ENCODE measurements at regions not wholly inside any gene's neighbourhood (a gene's known extent, or its start where the extent isn't known, plus 50 kb on each side); places are given as distances from the start of the nearest gene placed in this dataset.

DNA sequence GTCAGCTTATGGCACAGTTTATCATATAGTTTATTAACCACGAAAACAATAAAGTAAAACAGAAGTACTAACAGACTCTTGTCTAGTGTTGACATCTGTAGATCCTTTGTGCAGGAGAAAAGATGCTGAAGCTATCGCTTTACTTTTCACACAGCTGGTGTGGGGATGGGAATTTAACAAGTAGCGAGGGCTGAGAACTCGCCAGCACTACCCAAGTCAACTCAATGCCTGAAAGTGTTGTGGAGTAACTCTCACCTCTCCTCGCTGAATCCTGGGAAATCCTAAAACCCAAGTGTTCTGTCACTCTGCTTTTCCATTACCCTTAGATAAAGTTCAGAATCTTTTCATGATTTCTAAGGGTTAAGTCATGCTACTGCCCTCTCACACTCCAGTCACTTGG, 264.2 kb downstream of the BMP4 start:
- ATAC-seq (no peak), DNase-seq (no peak)
- ChIA-PET POLR2A (ENCODE audit: unreplicated experiment) (interaction anchor here (0.6 kb wide), 1 partner anchor 720 kb away, joined by 3 read pairs; no protein-coding TSS in a partner anchor), CTCF (no interaction called here)
- TF ChIP-seq, protein P1, sequence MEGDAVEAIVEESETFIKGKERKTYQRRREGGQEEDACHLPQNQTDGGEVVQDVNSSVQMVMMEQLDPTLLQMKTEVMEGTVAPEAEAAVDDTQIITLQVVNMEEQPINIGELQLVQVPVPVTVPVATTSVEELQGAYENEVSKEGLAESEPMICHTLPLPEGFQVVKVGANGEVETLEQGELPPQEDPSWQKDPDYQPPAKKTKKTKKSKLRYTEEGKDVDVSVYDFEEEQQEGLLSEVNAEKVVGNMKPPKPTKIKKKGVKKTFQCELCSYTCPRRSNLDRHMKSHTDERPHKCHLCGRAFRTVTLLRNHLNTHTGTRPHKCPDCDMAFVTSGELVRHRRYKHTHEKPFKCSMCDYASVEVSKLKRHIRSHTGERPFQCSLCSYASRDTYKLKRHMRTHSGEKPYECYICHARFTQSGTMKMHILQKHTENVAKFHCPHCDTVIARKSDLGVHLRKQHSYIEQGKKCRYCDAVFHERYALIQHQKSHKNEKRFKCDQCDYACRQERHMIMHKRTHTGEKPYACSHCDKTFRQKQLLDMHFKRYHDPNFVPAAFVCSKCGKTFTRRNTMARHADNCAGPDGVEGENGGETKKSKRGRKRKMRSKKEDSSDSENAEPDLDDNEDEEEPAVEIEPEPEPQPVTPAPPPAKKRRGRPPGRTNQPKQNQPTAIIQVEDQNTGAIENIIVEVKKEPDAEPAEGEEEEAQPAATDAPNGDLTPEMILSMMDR (conservative IDR thresholded peaks at IDR 0.05; ENCODE audit: low read depth, low read length) = no peak
- TF ChIP-seq EZH2phosphoT487 (IDR thresholded peaks at IDR 0.05; ENCODE audit: borderline replicate concordance, low read length) (no peak), EZH2 (IDR thresholded peaks at IDR 0.05; ENCODE audit: low read length, unreplicated experiment) (no peak)
- no peak overlapping the region for H2AFZ ChIP-seq (ENCODE audit: low read length)
- H3K9me2 ChIP-seq (replicated peaks; ENCODE audit: low read length) = no peaks in the 10 kb centered on the region
- 0 out of 2 replicates have a peak, but pooled peaks cover 4% of the 10 kb centered on the region for H3K4me1 ChIP-seq (ENCODE audit: insufficient read depth, low read length)
- no peaks in the 10 kb centered on the region for H3K36me3 ChIP-seq (ENCODE audit: low read depth, low read length)
- no peak overlapping the region for H3K27ac ChIP-seq (ENCODE audit: low read length)
- H3K4me2 ChIP-seq (ENCODE audit: low read length) = no peak overlapping the region
- intact Hi-C loops (cut with micrococcal nuclease) = no loop called here
- no peaks in the 10 kb centered on the region for H3K9me3 ChIP-seq (ENCODE audit: low read length)
- no peaks in the 10 kb centered on the region for H3K79me2 ChIP-seq (ENCODE audit: low read length)
- H3K9ac ChIP-seq (ENCODE audit: low read length) = no peak overlapping the region
- BruUV-seq (replicated peaks) = no TSS peak
- no peak overlapping the region for H3K4me3 ChIP-seq (ENCODE audit: low read length)
- no peaks in the 10 kb centered on the region for H3F3A ChIP-seq (ENCODE audit: low read length, unreplicated experiment)
- H3K27me3 ChIP-seq (ENCODE audit: low read length) = no peaks in the 10 kb centered on the region
- H4K20me1 ChIP-seq (ENCODE audit: low read length) = no peaks in the 10 kb centered on the region

DNA sequence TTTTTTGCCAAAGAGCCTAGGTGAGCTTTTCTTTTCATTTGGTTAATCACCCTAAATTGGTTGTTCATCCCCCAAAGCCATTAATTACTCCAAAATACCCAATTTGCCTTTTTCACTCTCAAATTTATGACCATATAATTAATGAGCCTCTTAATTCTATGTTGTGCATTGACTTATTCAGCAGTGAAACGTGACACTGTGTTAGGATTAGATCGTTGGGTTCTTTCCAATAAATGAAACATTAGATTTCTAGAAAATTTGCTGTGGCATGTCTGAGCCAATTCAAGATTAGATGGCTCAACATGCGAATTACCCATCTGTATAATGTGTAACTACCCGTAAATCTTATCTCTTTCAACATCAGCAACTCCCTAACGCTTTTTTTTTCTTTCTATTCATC, 273.4 kb downstream of the BMP4 start:
- intact Hi-C loops (cut with micrococcal nuclease) = no loop called here
- no peak for DNase-seq
- no peaks in the 10 kb centered on the region for H3K27me3 ChIP-seq (ENCODE audit: low read length)
- no peaks in the 10 kb centered on the region for H4K20me1 ChIP-seq (ENCODE audit: low read length)
- no TSS peak for BruUV-seq (replicated peaks)
- H3F3A ChIP-seq (ENCODE audit: low read length, unreplicated experiment) = no peaks in the 10 kb centered on the region
- H3K9me2 ChIP-seq (replicated peaks; ENCODE audit: low read length) = no peaks in the 10 kb centered on the region
- ATAC-seq = peak; percentile 18; the same call in 1 of the 2 replicates
- no peaks in the 10 kb centered on the region for H3K36me3 ChIP-seq (ENCODE audit: low read depth, low read length)
- no peaks in the 10 kb centered on the region for H3K79me2 ChIP-seq (ENCODE audit: low read length)
- ChIA-PET POLR2A (ENCODE audit: unreplicated experiment) (no interaction called here), CTCF (no interaction called here)
- no peak for TF ChIP-seq EZH2phosphoT487 (IDR thresholded peaks at IDR 0.05; ENCODE audit: borderline replicate concordance, low read length)
- TF ChIP-seq, protein P1 (conservative IDR thresholded peaks at IDR 0.05; ENCODE audit: low read depth, low read length) = no peak
- no peaks in the 10 kb centered on the region for H3K9me3 ChIP-seq (ENCODE audit: low read length)
- no peak overlapping the region for H3K9ac ChIP-seq (ENCODE audit: low read length)
- H2AFZ ChIP-seq (ENCODE audit: low read length) = no peak overlapping the region
- no peak overlapping the region for H3K4me3 ChIP-seq (ENCODE audit: low read length)
- no peaks in the 10 kb centered on the region for H3K4me1 ChIP-seq (ENCODE audit: insufficient read depth, low read length)
- no peak overlapping the region for H3K27ac ChIP-seq (ENCODE audit: low read length)
- no peak overlapping the region for H3K4me2 ChIP-seq (ENCODE audit: low read length)

DNA sequence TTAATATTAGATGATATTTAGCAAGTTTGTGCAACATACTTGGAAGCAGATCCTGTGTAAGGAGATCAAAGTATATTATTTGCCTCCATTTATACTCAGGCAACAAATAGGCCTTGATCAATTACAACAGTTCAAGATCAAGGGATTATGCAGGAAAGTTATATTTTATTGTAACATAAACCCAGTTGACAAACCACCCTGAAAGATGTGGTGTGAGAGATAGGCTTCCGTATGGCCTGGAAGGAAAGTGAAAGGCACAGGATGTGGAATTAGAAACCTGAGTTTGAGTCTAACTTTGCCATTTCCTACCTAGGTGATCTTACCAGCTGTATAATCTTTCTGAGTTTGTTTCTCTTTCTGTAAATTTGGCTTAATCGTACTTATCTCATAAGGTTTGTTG, 284.1 kb downstream of the BMP4 start:
- Histone ChIP-seq H4K20me1 (ENCODE audit: low read length) (no peaks in the 10 kb centered on the region), H3K9me2 (replicated peaks; ENCODE audit: low read length) (no peaks in the 10 kb centered on the region), H3K4me2 (ENCODE audit: low read length) (no peak overlapping the region), H3K9me3 (ENCODE audit: low read length) (no peaks in the 10 kb centered on the region), H3K27ac (ENCODE audit: low read length) (no peak overlapping the region), H3F3A (ENCODE audit: low read length, unreplicated experiment) (no peaks in the 10 kb centered on the region), H3K27me3 (ENCODE audit: low read length) (no peaks in the 10 kb centered on the region), H3K4me3 (ENCODE audit: low read length) (no peak overlapping the region), H3K4me1 (ENCODE audit: insufficient read depth, low read length) (no peaks in the 10 kb centered on the region), H2AFZ (ENCODE audit: low read length) (no peak overlapping the region), H3K36me3 (ENCODE audit: low read depth, low read length) (no peaks in the 10 kb centered on the region), H3K79me2 (ENCODE audit: low read length) (no peaks in the 10 kb centered on the region), H3K9ac (ENCODE audit: low read length) (no peak overlapping the region)
- ATAC-seq (no peak), DNase-seq (no peak)
- intact Hi-C loops (cut with micrococcal nuclease) = no loop called here
- BruUV-seq (replicated peaks) = no TSS peak
- TF ChIP-seq EZH2 (IDR thresholded peaks at IDR 0.05; ENCODE audit: low read length, unreplicated experiment) = no peak
- no peak for TF ChIP-seq EZH2phosphoT487 (IDR thresholded peaks at IDR 0.05; ENCODE audit: borderline replicate concordance, low read length)
- TF ChIP-seq, protein P1 (conservative IDR thresholded peaks at IDR 0.05; ENCODE audit: low read depth, low read length) = no peak
- ChIA-PET POLR2A (ENCODE audit: unreplicated experiment) (no interaction called here), CTCF (no interaction called here)

Measured in PC-3 (cell line).